Keratinocyte (primary cell): ENCODE measurements at regions not wholly inside any gene's neighbourhood (a gene's known extent, or its start where the extent isn't known, plus 50 kb on each side); places are given as distances from the start of the nearest gene placed in this dataset.

Source experiments
- EZH2 ChIP-seq: IDR thresholded peaks from one replicate; pipeline ENCODE4 v1.6.1; 2012; ENCODE audit warnings: inconsistent platforms, mild to moderate bottlenecking, low read length, moderate library complexity
- TF ChIP-seq, protein P1 (sequence below), 3 experiments: IDR thresholded peaks in 1 of 3; conservative IDR thresholded peaks in 1 of 3; optimal IDR thresholded peaks in 1 of 3; 2 replicates in 2 of 3; 3 replicates in 1 of 3; pipeline versions ENCODE3 to v1.5.1; 2011; ENCODE audit warnings: low read length in 3 of 3, mild to moderate bottlenecking in 3 of 3, moderate library complexity in 2 of 3, control low read depth in 1 of 3, inconsistent platforms in 1 of 3; ENCODE audit not compliant: insufficient read depth in 2 of 3; ENCODE audit errors: extremely low read depth in 1 of 3

DNA sequence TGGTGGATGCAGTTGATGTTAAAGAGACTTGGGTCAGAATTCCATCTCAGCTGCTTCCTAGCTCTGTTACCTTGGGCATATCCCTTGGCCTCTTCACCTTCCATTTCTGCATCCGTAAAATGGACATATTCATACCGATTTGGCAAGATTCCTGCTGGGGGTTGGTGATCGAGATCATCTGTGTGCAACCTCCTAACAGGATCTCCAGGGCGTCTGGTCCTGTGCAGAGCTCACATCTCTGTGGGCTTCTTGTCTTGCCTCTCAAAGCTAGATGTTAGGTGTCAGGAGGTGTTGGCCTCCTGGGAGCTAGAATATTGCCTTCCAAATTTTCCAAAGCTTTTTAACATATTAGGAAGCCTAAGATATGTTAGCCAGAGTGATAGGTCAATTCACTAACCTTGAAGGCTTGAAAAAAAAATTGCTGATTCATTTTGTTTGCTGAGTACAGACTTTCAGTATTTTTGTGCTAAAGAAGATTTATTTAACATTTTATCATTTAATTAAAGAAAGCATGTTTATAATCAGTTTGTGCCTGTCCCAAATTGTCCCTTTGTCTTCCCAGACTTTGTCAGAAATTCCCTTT, 69.7 kb upstream of the ZNF516 start:
- TF ChIP-seq EZH2, result no peak
- TF ChIP-seq, protein P1, sequence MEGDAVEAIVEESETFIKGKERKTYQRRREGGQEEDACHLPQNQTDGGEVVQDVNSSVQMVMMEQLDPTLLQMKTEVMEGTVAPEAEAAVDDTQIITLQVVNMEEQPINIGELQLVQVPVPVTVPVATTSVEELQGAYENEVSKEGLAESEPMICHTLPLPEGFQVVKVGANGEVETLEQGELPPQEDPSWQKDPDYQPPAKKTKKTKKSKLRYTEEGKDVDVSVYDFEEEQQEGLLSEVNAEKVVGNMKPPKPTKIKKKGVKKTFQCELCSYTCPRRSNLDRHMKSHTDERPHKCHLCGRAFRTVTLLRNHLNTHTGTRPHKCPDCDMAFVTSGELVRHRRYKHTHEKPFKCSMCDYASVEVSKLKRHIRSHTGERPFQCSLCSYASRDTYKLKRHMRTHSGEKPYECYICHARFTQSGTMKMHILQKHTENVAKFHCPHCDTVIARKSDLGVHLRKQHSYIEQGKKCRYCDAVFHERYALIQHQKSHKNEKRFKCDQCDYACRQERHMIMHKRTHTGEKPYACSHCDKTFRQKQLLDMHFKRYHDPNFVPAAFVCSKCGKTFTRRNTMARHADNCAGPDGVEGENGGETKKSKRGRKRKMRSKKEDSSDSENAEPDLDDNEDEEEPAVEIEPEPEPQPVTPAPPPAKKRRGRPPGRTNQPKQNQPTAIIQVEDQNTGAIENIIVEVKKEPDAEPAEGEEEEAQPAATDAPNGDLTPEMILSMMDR (optimal IDR thresholded peaks at IDR 0.05 in 1 of 3, IDR thresholded peaks at IDR 0.05 in 1 of 3, conservative IDR thresholded peaks at IDR 0.05 in 1 of 3; ENCODE audit: extremely low read depth in 1 of 3, insufficient read depth in 2 of 3, low read length in 3 of 3), result no peak
